HG03108 (cell line): ENCODE measurements at regions not wholly inside any gene's neighbourhood (a gene's known extent, or its start where the extent isn't known, plus 50 kb on each side); places are given as distances from the start of the nearest gene placed in this dataset.

Source experiments
- ATAC-seq: cut with Tn5 transposase; IDR thresholded peaks from one replicate; pipeline ENCODE4 v1.9.1; 2021; ENCODE audit warnings: moderate library complexity; ENCODE audit not compliant: unreplicated experiment

DNA sequence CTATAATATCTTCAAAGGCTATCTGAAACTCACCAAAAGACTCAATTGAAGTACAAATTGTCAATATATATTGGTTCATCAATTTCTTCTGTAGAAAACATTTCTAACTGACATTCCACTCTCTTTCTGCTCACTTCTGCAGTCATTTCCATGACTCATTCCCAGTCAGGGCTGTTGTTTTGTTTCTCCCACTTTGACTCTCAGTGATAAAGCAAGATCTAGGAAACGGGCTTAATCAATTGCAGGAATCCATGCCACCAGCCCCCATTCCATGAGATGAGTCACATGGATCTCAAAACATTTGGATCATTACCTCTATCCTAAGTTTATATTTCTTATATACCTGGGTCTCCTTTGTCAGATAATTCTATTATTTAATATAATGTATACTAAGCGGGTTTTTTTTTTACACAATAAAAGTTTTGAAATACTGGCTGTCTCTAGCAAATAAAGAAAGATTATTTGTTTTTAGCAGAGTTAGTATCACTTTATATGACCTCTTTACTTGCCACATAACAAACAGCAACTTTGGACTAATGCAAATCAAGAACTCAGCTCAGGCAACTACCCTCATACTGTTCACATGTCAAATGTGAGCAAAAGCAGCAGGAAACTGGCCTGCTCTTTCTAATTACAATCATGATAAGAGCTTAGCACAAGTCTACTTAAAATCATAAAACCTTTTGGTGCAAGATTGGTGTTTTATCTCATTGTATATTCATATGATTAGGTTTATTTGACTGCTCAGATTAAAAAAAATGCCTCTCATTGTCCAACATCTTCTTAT is 251.1 kb upstream of the PIK3C3 start:
- no peak for ATAC-seq

DNA sequence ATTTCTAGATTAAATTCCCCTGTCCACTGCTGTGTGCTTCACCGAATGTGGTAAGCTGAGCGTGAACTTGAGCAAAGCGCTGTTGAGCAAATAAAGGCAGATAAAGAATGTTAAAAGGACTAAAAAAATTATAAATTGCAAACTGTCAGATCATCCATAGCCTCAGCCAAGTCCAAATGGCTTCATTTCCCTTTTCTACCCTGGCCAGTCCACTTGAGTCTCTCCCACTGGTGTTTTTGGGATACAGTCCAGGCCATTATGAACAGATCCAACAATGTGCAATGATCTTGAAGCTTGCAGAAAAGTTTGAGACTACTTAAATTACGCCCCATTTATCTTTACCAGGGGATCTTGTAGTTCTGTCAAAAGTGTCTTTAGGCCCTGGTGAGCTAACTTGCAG is 254.6 kb upstream of the PIK3C3 start:
- ATAC-seq: no peak

DNA sequence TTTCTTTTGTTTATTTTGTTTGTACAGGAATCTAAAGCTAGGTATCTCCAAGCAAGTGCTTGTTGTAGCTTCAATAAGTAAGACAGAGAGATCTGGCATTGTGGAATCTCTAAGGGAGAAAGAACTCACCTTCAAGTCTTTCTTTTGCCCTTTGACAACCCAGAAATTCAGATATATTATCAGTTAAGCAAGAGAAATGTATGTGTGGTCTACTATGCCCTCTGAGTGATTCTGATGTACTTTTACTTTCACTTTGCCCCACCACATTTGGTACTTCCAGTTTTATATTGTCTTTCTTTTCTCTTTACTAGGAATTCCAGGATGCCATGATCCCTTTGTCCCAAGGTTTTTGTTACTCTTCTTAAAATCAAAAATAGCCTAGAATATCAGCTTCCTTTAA is 259.6 kb upstream of the PIK3C3 start:
- ATAC-seq: no peak

DNA sequence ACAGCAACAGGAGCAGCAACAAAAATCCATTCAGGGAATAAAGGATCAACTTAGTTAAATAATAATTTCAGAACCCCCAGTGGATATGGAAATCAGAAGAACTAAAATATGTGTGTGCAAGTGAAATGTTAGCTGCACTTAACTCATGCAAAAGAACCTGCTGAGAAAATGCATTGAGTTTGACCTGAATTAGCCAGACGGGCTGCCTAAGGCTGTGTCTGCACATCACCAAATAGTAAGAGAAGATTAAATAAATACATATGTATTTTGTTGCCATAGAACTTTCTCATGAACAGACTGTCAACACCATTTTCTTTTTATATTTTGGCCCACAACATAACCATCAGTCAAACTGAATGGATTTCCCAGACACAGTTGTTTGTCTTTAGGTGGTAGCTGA is 262.0 kb upstream of the PIK3C3 start:
- ATAC-seq: no peak

DNA sequence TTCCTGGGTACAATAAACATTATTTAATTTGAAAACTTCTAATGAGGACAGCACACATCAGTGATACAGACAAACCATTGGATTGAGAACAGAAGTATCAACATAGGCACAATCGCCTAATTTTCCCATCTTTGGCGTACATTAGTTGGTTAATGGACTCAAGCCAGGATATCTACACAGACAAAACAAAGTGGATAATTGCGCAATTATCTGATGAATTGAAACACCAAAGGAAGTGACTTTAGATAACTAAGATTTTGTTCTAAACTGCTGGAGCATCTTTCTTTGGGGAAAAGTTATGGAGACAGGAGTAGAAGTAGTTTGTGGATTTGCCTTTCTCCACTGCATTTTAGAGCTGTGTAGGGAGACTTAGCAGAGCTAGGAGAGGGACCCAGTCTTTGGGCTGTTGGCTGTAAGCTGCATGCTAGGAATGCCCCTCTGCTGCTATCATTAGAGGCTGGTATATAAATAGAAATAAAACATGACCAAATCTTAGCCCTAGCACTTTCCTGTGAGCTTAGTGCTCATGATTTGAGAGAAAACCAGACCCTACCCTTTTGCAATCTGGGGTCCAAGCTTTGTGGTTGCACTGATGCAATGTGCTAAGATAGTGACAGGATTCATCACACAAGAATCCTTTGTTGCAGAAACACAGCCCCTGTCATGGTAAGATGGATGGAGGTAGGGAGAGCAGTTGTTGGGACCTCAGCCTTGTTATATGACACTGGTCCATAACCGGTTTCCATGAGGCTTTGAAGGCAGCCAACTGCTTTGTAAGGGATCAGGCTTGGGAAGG is 264.5 kb upstream of the PIK3C3 start:
- ATAC-seq: no peak

DNA sequence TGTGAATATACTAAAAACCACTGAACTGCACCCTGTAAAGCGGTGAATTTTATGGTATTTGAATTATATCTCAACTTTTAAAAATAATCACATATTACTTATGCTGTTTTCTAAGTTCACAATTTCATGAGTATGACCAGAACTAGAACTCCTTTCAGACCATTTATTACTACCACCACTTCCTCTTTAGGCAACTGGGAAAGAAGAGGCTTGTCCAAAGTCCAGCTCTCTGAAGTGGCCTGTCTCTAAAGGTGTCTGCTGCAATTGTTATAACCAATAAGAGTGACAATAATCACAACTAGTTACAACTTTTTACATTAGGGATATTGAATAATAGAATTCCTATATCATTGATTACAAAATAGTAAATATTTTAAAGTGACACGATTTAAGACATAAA is 267.9 kb upstream of the PIK3C3 start:
- ATAC-seq: no peak

DNA sequence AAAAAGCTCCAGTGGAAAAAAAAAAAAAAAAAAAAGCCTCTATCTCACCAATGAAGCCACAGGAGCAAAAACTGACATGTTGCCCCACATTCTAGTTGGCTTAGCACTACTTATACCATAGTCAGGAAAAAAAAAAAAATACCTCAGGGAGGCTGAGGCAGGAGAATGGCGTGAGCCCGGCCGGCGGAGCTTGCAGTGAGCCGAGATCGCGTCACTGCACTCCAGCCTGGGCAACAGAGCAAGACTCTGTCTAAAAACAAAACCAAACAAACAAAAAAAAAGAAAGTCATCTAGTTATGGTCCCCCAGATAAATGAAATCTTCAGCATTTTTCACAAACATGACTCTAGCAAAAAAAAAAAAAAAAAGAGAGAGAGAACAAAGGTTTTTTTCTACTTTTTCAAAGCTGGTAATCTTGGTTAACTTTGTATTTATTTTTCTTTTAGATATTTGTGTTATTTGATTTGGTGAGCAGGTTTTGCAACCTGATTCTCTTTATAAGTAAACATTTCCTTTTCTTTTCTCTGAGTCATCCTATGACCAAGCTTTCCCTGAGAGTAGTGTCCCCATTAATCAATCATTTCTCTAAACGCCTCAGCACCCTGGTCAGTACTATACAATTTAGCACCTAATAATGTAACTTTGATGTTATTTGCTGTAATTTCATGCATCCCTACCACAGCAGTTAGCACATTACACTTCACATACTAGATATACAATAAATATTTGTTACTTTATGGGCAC is 273.7 kb upstream of the PIK3C3 start:
- no peak for ATAC-seq

DNA sequence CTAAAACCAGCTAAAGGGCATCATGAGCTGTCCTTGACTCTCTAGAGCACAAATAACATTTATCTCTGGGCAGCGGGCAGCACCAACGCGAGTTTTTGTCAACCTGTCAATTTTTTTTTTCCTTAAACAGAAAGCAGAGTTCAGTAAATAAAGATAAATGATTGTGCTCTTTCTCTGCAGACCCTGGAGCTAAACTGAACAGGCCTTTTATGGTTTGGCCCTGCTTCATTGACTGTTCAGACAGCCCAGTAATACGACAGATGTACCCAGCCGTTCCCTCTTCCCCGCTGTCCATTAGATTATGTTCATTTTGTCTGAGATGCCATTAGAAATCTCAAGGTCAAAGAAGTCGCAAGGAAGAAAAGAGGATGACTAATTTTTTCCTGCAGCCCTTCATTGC is 280.5 kb upstream of the PIK3C3 start:
- no peak for ATAC-seq

DNA sequence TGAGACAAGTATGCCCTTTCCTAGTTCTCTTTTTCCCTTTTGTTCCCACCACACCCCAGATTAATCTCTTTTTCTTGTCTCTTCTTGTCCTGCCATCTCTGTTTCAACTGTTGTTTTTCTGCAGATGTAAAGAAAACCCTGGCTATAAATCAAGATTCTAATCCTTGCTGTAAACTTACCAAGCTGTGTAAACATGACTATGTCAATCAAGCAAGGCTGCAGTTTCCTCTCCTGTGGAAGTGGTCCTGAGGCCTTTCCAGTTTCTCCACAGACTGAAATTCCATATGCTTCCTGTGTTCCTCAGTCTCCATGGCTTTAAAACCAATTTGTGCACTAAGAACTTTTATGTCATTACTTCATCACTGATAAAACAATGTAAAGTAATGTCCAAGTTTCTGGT is 288.8 kb upstream of the PIK3C3 start:
- no peak for ATAC-seq

DNA sequence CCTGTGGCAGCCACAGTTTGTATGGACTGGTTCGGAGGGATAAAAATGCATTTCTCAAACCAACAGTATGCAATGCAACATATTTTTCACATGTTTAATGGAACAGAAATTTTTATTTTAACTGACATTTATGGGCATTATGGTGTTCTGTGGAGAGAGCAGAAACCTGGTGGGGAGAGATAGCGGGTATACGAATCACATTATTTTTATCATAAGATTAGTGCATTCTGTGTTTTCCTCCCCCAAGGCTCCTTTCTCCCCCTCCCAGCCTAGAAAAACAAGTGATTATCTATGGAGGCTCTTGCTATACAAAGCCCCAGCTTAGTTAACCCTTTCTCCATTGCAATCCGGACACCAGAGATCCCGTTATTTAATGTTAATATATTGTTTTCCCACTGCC is 289.8 kb upstream of the PIK3C3 start:
- ATAC-seq: no peak

DNA sequence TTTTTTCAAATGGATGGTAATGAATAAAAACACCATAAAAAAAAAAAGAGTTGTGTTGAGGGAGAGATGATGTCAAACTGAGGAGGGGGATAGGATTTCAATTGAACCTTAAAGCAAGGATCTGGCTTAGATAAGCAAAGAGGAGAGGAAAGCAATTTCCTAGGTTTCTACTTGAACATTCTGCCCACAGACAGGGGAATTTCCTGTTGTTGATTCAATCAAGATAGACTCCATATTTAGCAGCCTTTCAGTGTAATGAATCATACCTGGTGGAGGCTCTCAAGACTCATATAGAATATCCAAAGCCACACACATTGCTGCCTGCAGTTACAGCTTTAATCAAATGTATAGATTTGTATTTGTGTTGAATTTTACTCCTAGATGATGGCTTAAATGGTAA is 294.4 kb upstream of the PIK3C3 start:
- ATAC-seq: no peak

DNA sequence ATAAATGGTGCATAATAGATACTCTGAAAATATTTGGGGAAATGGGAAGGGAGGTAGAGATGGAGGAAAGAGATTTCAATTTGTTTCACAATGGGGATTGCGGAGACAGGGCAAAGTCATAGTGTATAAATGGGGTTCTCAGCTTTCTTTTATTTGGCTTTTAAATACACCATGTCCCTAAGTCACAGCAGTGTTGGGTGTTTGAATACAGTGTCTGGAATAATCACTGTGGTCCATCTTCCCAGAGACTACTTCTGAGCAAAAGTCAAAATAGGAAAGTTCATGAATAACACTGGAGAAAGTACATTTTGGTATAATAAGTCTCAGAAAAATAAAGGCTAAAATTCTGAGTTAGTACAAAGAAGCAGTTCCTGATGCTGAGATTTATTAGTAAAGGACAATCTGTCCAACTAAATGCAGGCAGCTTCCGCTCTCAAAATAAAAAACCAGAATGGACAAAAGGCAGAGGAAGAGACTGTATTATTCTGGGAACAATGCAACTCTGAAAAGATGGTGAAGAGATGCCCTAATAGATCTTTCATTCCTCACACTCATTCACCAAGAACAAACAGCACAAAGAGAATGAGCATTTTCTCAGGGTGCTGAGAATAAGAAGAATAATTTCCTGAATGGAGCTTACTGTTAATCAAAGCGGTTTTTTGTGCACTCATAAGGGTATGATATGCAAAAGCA is 295.4 kb upstream of the PIK3C3 start:
- ATAC-seq: no peak

DNA sequence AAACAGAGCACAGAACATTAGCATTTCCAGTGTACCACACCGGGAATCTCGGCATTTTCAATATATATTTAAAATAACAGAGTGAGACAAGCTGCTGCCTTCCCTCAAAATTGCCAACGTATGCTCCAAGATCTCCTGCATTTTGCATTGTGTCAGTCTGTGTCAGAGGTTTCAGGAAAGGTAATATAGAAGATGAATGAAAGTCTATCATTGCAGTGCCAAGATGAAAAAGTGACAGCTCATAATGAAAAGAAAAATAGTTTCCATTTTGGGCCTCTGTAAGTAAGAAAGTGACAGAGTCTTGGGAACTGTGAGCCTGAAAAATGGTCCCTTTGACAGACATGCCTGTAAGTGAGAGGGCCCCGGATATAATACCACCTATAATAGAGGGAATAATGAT is 297.8 kb upstream of the PIK3C3 start:
- ATAC-seq: no peak

DNA sequence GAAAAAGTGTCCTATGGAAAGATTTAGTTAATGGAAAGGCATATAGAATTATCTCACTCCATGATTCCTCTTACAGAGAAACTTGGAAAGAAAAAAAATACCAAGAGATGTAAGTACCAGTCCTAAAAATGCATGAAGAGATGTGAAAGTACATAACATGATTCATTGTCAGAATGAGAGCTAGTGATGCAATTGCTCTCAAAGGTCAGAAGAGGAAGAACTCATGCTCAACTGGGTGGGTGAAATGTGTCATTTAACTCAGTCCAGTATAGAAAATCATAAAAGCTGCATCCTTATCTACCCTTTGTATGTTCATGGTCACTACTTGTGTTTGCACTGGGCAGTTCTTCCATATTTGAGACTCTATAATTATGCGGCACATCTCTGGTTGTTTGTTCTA is 300.0 kb upstream of the PIK3C3 start:
- no peak for ATAC-seq

DNA sequence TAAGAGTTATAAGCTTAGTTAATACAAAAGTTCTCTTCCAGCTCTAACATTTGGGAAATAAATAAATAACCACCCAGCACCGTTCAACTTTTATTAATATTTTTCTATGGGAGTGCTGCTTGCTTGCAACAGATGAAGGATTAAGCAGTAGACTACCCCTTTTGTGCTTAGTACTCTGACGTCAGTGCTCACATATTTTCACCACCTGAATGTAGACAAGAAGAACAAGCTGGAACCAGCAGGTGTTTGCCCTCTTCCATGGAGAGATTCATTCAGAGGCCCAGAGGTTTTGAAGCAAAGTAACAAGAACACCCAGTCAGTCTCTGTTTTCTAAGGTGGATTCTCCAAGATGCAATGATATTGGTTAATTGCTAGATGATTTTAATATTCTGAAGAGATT is 307.1 kb upstream of the PIK3C3 start:
- no peak for ATAC-seq

DNA sequence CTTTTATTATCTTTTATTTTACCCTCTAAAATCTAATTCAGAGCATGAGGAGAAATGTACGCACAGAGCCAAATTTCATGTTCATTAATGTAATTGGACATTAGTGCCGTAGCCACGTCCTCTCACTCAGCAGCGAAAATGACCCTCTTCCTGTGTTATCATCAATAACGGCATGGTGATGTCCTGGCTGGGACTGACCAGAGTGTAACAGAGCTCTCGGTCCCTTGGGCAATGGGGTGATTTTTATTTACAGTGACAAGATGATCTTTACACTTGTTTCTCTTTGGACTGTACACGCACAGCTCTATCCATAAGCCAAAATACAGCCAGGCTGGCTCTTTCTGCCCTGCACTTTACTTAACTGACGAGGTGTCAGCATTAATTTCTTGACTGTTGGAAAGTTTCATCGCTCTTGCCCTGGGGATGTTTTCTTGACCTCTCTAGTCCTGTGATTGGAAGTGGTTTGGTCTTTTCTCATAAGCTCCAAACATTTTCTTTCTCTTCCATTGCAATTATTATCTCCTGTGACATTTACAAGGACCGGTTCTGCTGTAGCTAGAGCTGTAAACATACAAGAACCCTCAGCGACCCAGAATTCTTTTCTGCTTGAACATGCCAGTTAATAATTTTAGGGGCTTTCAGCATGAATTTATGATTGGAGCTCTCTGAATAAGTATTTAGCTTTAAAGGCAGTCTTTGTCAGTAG is 308.0 kb upstream of the PIK3C3 start:
- ATAC-seq: no peak

DNA sequence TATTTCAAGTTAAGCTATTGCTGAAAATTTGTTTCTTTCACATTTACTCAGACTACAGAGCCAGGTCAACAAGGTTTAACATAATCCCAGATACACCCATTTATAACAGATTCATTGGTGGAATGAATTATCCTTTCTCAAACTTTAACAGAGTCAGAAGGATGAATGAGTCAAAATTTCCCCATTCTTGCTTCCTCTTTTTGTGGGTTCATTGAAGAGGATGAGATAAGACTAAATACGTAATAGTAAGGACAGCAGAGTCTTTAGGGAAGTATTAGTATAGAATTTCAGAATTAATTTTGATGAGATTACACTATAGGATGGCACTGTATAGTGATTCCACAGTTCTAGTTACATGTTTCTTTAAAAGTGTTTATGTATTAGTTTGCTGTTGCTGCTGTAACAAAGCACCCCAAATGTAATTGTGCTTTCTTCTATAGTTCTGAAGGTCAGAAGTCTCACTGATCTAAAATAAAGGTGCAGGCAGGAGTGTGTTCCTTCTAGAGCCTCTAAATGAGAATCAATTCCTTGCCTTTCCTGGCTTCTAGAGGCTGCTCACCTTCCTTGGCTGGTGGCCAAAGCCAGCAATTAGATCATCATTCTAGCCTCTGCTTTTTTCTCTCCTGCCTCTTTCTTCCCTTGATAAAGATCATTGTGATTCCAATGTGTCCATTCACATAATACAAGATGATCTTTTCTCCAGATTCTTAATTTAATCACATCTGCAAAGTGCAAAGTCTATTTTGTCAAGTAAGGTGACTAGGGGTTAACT is 309.3 kb upstream of the PIK3C3 start:
- no peak for ATAC-seq

DNA sequence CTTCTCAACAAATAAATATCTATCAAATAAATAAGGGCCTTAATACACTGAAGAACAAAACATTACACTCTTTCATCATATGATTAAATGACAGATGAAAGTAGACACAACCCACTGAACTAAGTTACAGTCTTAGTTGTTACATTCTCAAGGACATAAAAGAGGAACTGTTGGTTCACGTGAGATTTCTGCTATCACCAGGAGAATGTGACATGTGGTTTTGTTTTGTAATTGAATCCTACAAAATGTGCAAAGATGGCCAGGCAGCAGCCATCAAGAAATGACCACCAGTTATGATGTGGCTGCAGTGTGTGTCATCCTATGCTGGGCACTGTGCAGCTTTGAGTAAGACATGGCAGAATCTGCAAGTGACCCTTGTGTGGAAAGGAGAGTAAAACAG is 310.6 kb upstream of the PIK3C3 start:
- no peak for ATAC-seq

DNA sequence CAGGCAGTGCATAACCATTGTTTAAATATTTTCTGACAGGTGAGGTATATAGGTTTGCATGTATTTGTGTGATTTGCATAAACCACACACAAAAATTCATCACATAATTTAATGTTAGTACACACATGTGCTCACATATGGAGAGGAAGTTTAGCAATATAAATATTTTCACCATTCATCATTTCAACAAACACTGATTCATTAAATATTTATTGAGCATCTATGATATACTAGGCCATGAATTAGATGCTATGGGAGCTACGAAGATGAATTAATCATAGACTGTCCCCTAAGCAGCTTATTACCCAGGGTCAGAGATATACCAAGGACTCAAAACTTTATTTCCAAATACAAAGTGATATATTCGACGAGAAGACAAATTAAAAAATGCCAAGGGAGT is 311.6 kb upstream of the PIK3C3 start:
- no peak for ATAC-seq

DNA sequence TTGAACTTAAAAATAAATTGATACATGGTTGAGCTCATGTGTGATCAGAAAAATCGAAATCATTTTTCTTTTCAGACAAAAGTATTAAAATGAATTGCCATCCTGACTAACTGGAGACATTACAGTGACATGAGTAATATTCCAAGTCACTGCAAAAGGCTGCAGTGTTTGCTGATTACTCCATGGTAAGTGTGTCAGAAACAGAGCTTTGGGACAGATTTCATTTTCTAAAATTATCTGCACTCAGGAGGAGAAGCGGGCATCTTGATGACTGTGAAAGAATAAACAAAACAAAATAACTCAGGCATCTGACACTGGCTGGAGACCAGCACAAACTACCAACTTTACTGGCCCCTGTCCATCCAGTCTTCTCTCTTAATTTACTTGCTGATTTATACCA is 312.3 kb upstream of the PIK3C3 start:
- no peak for ATAC-seq
